ENCODE measurements at regions not wholly inside any gene's neighbourhood (a gene's known extent, or its start where the extent isn't known, plus 50 kb on each side); places are given as distances from the start of the nearest gene placed in this dataset.

DNA sequence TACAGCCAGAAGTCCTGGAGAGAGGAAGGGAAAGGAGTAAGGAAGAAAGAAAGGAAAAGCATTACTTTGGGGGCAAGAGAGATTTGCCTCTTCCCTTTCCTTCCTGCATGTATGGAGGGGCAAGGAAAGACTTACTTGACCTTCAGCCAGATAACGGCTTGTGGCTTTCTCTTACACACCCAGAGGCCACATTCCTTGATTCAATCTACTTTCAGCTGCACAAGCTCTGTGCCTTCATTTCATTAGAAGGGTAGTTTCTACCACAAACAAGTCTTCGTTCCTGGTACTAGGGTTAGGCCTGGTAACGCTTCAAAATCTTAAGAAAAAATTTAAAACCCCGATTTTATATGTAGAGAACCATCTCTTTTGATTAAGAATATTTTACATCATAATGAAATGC lies 835.9 kb downstream of the TUSC7 start:
- intact Hi-C loops (cut with micrococcal nuclease) = no loop called here

DNA sequence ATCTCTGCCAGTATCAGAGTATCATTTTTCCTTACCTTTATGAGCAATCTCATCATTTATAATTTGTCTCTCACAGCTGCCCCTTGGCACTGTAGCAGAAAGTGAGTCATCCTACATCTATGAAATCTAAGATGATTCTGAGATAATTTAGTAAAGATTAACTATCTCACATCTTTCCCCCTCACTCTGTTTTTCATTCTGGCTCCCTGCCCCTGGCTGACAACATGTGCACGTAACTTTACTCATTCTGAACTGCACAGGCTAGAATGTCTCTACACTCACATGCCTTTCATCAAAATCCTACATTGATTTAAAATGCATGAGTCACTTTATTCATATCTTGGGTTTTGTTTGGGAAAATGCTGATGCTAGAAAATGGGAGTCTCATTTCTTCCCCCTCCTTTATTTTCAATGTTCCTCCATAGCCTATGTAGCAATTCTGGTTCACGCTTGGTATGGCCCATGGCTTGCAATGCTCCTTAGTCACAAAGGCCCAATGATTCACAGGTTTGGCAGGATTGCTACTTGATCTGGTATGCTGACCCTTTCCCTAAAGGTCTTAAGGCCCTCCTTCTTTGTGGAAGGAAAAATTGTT lies 838.5 kb downstream of the TUSC7 start:
- Mint-ChIP-seq H3K9me3 (no peaks in the 10 kb centered on the region), H3K4me3 (no peak overlapping the region), H3K27ac (no peak overlapping the region), H3K36me3 (ENCODE audit: low read depth) (no peaks in the 10 kb centered on the region), H3K27me3 (no peaks in the 10 kb centered on the region), H3K4me1 (no peaks in the 10 kb centered on the region)
- TF ChIP-seq, protein P1, sequence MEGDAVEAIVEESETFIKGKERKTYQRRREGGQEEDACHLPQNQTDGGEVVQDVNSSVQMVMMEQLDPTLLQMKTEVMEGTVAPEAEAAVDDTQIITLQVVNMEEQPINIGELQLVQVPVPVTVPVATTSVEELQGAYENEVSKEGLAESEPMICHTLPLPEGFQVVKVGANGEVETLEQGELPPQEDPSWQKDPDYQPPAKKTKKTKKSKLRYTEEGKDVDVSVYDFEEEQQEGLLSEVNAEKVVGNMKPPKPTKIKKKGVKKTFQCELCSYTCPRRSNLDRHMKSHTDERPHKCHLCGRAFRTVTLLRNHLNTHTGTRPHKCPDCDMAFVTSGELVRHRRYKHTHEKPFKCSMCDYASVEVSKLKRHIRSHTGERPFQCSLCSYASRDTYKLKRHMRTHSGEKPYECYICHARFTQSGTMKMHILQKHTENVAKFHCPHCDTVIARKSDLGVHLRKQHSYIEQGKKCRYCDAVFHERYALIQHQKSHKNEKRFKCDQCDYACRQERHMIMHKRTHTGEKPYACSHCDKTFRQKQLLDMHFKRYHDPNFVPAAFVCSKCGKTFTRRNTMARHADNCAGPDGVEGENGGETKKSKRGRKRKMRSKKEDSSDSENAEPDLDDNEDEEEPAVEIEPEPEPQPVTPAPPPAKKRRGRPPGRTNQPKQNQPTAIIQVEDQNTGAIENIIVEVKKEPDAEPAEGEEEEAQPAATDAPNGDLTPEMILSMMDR (IDR thresholded peaks at IDR 0.05) = no peak
- ChIA-PET CTCF (no interaction called here), POLR2A (no interaction called here)
- ATAC-seq (ENCODE audit: low read depth) (no peak), DNase-seq (no peak)
- intact Hi-C loops (cut with micrococcal nuclease) = no loop called here

More for the DNA sequence above, 835.9 kb downstream of the TUSC7 start:
- Mint-ChIP-seq H3K4me3 (no peak overlapping the region), H3K27ac (no peak overlapping the region), H3K9me3 (no peaks in the 10 kb centered on the region), H3K4me1 (no peaks in the 10 kb centered on the region), H3K36me3 (ENCODE audit: low read depth) (no peaks in the 10 kb centered on the region), H3K27me3 (no peaks in the 10 kb centered on the region)
- TF ChIP-seq, protein P1 (IDR thresholded peaks at IDR 0.05) = no peak
- CTCF ChIA-PET = no interaction called here
- POLR2A ChIA-PET = no interaction called here
- DNase-seq = no peak
- ATAC-seq (ENCODE audit: low read depth) = no peak

DNA sequence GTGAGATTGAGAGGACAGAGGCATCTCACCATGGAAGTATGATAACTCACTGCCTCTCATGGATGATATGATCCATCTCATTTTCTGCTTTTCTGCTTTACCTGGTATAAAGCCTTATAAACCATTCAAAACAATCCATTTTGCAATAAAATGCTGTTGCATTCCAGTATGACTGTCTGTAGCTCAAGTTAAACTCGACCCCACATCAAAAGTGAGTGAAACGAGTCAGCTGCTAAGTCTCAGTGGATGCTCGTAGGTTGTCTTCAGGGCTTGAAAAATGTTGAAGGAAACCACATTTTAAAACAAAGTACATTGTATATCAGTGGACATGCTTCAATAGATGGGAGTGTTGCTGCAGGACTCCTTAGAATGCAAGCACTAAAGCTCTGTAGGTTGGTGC lies 839.0 kb downstream of the TUSC7 start:
- ATAC-seq (ENCODE audit: low read depth) (no peak), DNase-seq (no peak)
- H3K27ac Mint-ChIP-seq = no peak overlapping the region
- POLR2A ChIA-PET = no interaction called here
- intact Hi-C loops (cut with micrococcal nuclease) = no loop called here
- TF ChIP-seq, protein P1 (IDR thresholded peaks at IDR 0.05) = no peak
- no peaks in the 10 kb centered on the region for H3K27me3 Mint-ChIP-seq
- no peaks in the 10 kb centered on the region for H3K36me3 Mint-ChIP-seq (ENCODE audit: low read depth)
- H3K4me3 Mint-ChIP-seq = no peak overlapping the region
- H3K9me3 Mint-ChIP-seq = no peaks in the 10 kb centered on the region
- H3K4me1 Mint-ChIP-seq = no peaks in the 10 kb centered on the region
- CTCF ChIA-PET = no interaction called here

DNA sequence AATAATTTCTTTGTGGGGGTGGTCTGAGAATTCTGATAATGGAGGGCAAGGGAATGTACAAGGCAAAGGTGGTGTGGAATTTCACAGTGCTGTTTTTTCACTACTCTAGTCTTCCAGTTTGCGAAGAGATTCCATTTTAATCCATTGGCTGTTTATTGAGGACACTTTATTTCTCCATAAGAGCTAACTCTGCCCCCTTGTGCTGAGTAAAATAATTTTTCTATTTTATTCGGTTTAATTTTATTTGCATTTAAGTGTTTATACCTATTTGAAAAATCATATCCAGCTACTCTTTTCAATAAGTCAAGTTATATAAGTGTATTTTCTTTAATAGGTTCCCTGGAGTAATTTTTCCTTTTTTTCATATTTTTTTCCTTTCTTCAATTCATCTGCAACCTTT lies 840.1 kb downstream of the TUSC7 start:
- ChIA-PET POLR2A (no interaction called here), CTCF (no interaction called here)
- TF ChIP-seq, protein P1 (IDR thresholded peaks at IDR 0.05) = no peak
- Mint-ChIP-seq H3K36me3 (ENCODE audit: low read depth) (no peaks in the 10 kb centered on the region), H3K4me1 (no peaks in the 10 kb centered on the region), H3K9me3 (no peaks in the 10 kb centered on the region), H3K4me3 (no peak overlapping the region), H3K27ac (no peak overlapping the region), H3K27me3 (no peaks in the 10 kb centered on the region)
- ATAC-seq (ENCODE audit: low read depth) (no peak), DNase-seq (no peak)
- intact Hi-C loops (cut with micrococcal nuclease) = no loop called here

DNA sequence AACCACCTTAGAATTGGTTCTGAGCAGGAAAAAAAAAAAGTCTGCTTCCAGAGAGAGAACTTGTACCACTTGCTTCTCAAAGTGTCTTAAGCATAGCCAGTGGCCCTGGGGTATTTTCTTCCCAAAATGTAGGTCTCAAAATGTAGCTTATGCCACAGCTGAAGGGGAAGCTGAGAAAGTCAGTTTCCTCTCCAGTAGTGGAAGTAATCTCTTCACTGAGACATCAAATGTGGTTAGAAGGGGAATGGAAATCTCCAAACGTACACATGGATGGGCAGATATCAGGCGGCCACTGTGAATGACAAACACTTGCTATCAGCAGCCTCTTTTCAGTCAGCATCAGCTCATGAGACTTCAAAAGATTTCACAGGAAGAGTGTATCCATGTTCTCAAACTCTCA lies 841.2 kb downstream of the TUSC7 start:
- POLR2A ChIA-PET = no interaction called here
- TF ChIP-seq, protein P1 (IDR thresholded peaks at IDR 0.05) = no peak
- no peak for DNase-seq
- Mint-ChIP-seq H3K4me1 (no peaks in the 10 kb centered on the region), H3K9me3 (no peaks in the 10 kb centered on the region), H3K27ac (no peak overlapping the region), H3K36me3 (ENCODE audit: low read depth) (no peaks in the 10 kb centered on the region), H3K27me3 (no peaks in the 10 kb centered on the region), H3K4me3 (no peak overlapping the region)
- ATAC-seq (ENCODE audit: low read depth) = no peak
- intact Hi-C loops (cut with micrococcal nuclease) = no loop called here
- CTCF ChIA-PET = no interaction called here
